Ovary (tissue), 7 donors: ENCODE measurements at regions not wholly inside any gene's neighbourhood (a gene's known extent, or its start where the extent isn't known, plus 50 kb on each side); places are given as distances from the start of the nearest gene placed in this dataset.
"Not testable (repeated sequence)": the region's sequence is repeated elsewhere in the genome, so short reads cannot be mapped to it uniquely, and the experiment has no call there.

Experiments
- DNase-seq, 5 donors: peaks; one replicate each; pipeline ENCODE4 v3.0.0-alpha.2; 2019 to 2020
- H3K27ac ChIP-seq, 2 donors: fragments of 200-600 bp; one replicate each; pipeline versions ENCODE4 v1.5.1 to v1.8.0; 2019 to 2022
- H3K27me3 ChIP-seq: fragments of 200-600 bp; one replicate; pipeline ENCODE4 v1.8.0; 2022
- H3K36me3 ChIP-seq: fragments of 200-600 bp; sonication (generic); one replicate; pipeline ENCODE4 v1.5.1; 2019
- H3K4me1 ChIP-seq: one replicate; pipeline ENCODE4 v1.8.1; 2013; ENCODE audit warnings: mild to moderate bottlenecking, moderate library complexity; ENCODE audit not compliant: insufficient read depth
- H3K4me3 ChIP-seq: fragments of 200-600 bp; sonication (generic); one replicate; pipeline ENCODE4 v1.5.1; 2017
- H3K9me3 ChIP-seq, 2 donors: fragments of 200-600 bp in 1 of 2; sonication (generic) in 1 of 2; one replicate each; pipeline versions ENCODE4 v1.5.1 to v1.8.1; 2013 to 2019; ENCODE audit warnings: mild to moderate bottlenecking in 1 of 2, moderate library complexity in 1 of 2
- WGBS, 3 donors: extraction: QIAGEN DNeasy Blood & Tissue Kit in 1 of 3; methylation state at CpG; one replicate each; pipeline versions ENCODE4 v1.1.5 to v1.1.7; 2013 to 2017; 5-methylcytosine and 5-hydroxymethylcytosine counted together
- intact Hi-C, 4 donors: fragments of 100-400 bp; cut with DNase I; formaldehyde crosslinking; loops; one replicate each; pipeline versions ENCODE4 v1.11.0 to v1.15.1; 2022 to 2023
- donor health status: DM: no; HTN: no; CAD: no; lungs with moderate emphysema.
- donor health status: DM: no; HTN: no; CAD: no.
- donor health status: Bipolar disorder and iron deficiency.
- donor health status: DM: no; HTN: no; CAD: no.
- donor health status: DM: yes; HTN: yes; CAD: no.

- intact Hi-C loops, H3K4me1 ChIP-seq, H3K9me3 ChIP-seq, H3K27me3 ChIP-seq, H3K36me3 ChIP-seq, H3K4me3 ChIP-seq, H3K27ac ChIP-seq, DNase-seq: not testable (repeated sequence)
Measured at GRCh38 chr10:47711428-47711827, 52.0 kb downstream of the SYT15B start.

- H3K4me1 ChIP-seq, H3K36me3 ChIP-seq, H3K9me3 ChIP-seq, H3K27ac ChIP-seq, DNase-seq, intact Hi-C loops, H3K4me3 ChIP-seq, H3K27me3 ChIP-seq: not testable (repeated sequence)
- no CpG with 5 or more reads among the region's 4 CpGs for WGBS, 3 donors
Measured at GRCh38 chr10:47710443-47710842, 52.9 kb downstream of the SYT15B start.

DNA sequence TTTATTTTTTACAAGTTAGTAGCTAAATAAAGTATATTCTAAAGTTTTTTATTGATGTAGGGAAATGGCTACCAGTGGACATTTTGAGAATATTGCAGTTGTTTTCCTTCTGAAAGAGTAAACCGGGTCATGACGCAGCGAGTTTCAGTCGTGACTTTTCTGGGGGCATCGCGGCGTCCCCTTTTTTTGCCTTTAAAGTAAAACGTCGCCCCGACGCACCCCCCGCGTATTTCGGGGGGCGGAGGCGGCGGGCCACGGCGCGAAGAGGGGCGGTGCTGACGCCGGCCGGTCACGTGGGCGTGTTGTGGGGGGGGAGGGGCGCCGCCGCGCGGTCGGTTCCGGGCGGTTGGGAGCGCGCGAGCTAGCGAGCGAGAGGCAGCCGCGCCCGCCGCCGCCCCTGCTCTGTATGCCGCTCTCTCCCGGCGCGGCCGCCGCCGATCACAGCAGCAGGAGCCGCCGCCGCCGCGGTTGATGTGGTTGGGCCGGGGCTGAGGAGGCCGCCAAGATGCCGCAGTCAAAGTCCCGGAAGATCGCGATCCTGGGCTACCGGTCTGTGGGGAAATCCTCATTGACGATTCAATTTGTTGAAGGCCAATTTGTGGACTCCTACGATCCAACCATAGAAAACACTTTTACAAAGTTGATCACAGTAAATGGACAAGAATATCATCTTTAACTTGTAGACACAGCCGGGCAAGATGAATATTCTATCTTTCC is 57.5 kb downstream of the SYT15B start:
- H3K36me3 ChIP-seq, H3K9me3 ChIP-seq, H3K4me1 ChIP-seq, H3K27me3 ChIP-seq, intact Hi-C loops: not testable (repeated sequence)
- 0% methylated on average over 6 to 10 of the region's 66 CpGs for WGBS, 3 donors
- H3K27ac ChIP-seq, result peak overlapping the region in 1 of 2 donors; percentile 30
- H3K4me3 ChIP-seq, result peak overlapping the region; percentile 44
- peak; percentile 77 to 92 (median 86) for DNase-seq

- H3K4me3 ChIP-seq, H3K36me3 ChIP-seq, H3K9me3 ChIP-seq, H3K27me3 ChIP-seq, intact Hi-C loops, H3K27ac ChIP-seq, DNase-seq, H3K4me1 ChIP-seq: not testable (repeated sequence)
- WGBS, 3 donors, result 40 to 64% (median 57%) methylated on average over 1 of the region's 1 CpG
Measured at GRCh38 chr10:47701285-47701684, 62.1 kb downstream of the SYT15B start.

DNA sequence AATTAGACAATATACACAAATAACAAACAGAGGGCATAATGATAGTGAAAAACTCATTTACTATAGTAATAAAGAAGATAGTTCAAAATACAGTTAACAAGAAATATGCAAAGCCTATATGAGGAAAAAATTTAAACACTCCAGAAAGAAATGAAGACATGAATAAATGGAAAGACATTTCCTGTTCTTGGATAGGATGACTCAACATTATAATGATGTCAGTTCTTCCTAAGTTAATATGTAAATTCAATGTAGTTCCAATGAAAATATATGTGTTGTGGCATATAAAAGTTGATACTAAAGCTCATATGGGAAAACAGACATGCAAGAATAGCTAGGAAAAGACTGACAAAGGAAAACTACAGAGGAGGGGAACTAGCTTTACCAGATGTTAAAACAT is 63.5 kb downstream of the SYT15B start:
- DNase-seq, H3K4me3 ChIP-seq, H3K27ac ChIP-seq, H3K9me3 ChIP-seq, H3K27me3 ChIP-seq, H3K36me3 ChIP-seq, intact Hi-C loops, H3K4me1 ChIP-seq: not testable (repeated sequence)

DNA sequence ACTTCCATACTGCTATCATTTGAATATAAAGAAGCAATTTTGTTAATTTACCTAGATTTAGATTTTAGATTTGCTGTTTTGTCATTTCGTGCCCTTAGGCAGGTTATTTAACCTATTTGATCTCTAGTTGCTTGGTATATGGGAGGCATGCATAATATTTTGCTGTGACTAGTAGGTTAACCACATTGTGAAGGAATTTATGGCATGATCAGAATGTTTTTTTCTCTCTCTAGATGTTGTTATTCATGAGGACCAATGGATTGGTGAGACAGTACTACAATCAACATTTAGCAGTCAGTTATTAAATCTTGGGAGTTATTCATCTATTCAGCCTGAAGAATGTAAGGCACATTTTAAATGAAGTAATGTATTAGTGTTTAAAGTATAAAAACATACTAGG is 67.2 kb downstream of the SYT15B start:
- H3K9me3 ChIP-seq, H3K27ac ChIP-seq, H3K4me3 ChIP-seq, H3K27me3 ChIP-seq, intact Hi-C loops, H3K4me1 ChIP-seq, H3K36me3 ChIP-seq, DNase-seq: not testable (repeated sequence)
- 0 to 26% (median 6%) methylated on average over 1 of the region's 1 CpG for WGBS, 3 donors

GRCh38 chr10:47695149-47695548 is 68.2 kb downstream of the SYT15B start:
- DNase-seq, H3K27ac ChIP-seq, H3K4me3 ChIP-seq, H3K36me3 ChIP-seq, intact Hi-C loops, H3K27me3 ChIP-seq, H3K9me3 ChIP-seq, H3K4me1 ChIP-seq: not testable (repeated sequence)
- 89 to 97% (median 93%) methylated on average over 2 to 3 of the region's 3 CpGs for WGBS, 3 donors

DNA sequence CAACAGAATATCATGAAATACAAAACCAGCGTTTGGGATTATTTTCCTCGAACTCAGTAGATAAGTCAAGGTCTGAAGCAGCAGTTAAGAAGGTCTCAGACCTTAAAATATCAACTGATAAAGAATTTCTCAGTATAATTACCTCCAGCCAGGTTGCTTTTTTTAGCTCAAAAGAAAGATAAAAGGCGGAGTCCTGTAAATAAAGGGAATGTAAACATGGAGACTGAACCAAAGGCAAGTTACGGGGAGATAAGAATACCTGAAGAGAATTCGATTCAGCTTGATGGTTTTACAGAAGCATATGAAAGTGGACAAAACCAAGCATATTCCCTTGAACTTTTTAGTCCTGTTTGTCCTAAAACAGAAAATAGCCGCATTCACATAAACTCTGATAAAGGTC is 73.1 kb downstream of the SYT15B start:
- intact Hi-C loops, H3K27me3 ChIP-seq, H3K4me1 ChIP-seq, H3K9me3 ChIP-seq, H3K27ac ChIP-seq, H3K36me3 ChIP-seq, DNase-seq, H3K4me3 ChIP-seq: not testable (repeated sequence)
- 25% methylated on average over 2 of the region's 6 CpGs; no CpG with 5 or more reads in 2 of the 3 donors for WGBS, 3 donors

GRCh38 chr10:47683826-47684475 is 79.4 kb downstream of the SYT15B start:
- intact Hi-C loops, DNase-seq, H3K9me3 ChIP-seq, H3K36me3 ChIP-seq, H3K4me3 ChIP-seq, H3K4me1 ChIP-seq, H3K27ac ChIP-seq, H3K27me3 ChIP-seq: not testable (repeated sequence)
- WGBS, 3 donors, result 75 to 97% methylated on average over 2 to 3 of the region's 3 CpGs; no CpG with 5 or more reads in 1 of the 3 donors

DNA sequence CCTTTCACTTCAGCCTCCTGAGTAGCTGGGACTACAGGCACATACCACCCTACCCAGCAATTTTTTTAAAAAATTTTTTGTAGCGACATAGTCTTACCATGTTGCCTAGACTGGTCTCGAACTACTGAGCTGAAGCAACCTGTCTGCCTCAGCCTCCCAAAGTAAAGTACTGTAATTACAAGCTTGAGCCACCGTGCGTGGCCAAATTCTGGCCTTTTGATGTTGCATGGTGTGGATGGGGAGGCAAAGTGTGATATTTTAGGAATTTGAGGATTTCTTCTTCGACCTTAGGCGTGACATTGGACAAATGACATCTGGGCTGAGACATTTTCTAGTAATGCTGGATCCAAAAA is 81.8 kb downstream of the SYT15B start:
- H3K4me3 ChIP-seq, H3K9me3 ChIP-seq, H3K36me3 ChIP-seq, DNase-seq, H3K4me1 ChIP-seq, H3K27ac ChIP-seq, intact Hi-C loops, H3K27me3 ChIP-seq: not testable (repeated sequence)
- no CpG with 5 or more reads among the region's 6 CpGs for WGBS, 3 donors

- H3K4me3 ChIP-seq, H3K36me3 ChIP-seq, DNase-seq, H3K27ac ChIP-seq, H3K27me3 ChIP-seq, H3K4me1 ChIP-seq, H3K9me3 ChIP-seq, intact Hi-C loops: not testable (repeated sequence)
- WGBS, 3 donors, result 2 to 15% (median 4%) methylated on average over 2 to 3 of the region's 4 CpGs
Measured at GRCh38 chr10:47680848-47681637, 82.3 kb downstream of the SYT15B start.

DNA sequence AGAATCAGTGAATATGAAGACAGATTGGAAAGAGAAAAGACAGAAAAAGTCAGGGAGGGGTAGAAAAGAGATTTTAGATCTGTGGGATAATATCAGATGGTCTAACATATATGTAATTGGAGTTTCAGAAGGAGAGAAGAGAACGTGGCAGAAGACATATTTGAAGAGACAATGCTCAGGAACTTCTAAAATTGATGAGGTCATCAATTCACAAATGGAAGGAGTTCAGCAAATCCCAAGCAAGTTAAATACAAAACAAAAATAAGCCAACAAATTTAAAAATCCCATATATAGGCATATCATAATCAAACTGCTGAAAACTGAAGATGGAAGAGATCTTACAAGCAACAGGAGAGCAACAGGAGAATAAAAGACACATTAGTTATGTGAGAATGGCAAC is 87.3 kb downstream of the SYT15B start:
- H3K27ac ChIP-seq, intact Hi-C loops, H3K27me3 ChIP-seq, H3K9me3 ChIP-seq, H3K36me3 ChIP-seq, H3K4me3 ChIP-seq, H3K4me1 ChIP-seq, DNase-seq: not testable (repeated sequence)
- WGBS, 3 donors, result 65 to 71% (median 67%) methylated on average over 1 of the region's 1 CpG
